ENCODE measurements at regions not wholly inside any gene's neighbourhood (a gene's known extent, or its start where the extent isn't known, plus 50 kb on each side); places are given as distances from the start of the nearest gene placed in this dataset.

- DNase-seq (ENCODE audit: low read depth): peak; percentile 70
These were observed 766.8 kb downstream of the TBL1XR1 start for GRCh38 chr3:176430244-176431037.

GRCh38 chr3:176428552-176428951 lies 768.7 kb downstream of the TBL1XR1 start:
- DNase-seq (ENCODE audit: low read depth): no peak

GRCh38 chr3:176426371-176426770 lies 770.9 kb downstream of the TBL1XR1 start:
- no peak for DNase-seq (ENCODE audit: low read depth)

- DNase-seq (ENCODE audit: low read depth): no peak
These were observed 780.4 kb downstream of the TBL1XR1 start for GRCh38 chr3:176416870-176417269.

GRCh38 chr3:176415661-176416295 lies 781.5 kb downstream of the TBL1XR1 start:
- no peak for DNase-seq (ENCODE audit: low read depth)

GRCh38 chr3:176412771-176413170 lies 784.5 kb downstream of the TBL1XR1 start:
- DNase-seq (ENCODE audit: low read depth): no peak

GRCh38 chr3:176403531-176403930 lies 793.8 kb downstream of the TBL1XR1 start:
- no peak for DNase-seq (ENCODE audit: low read depth)

- no peak for DNase-seq (ENCODE audit: low read depth)
These were observed 796.1 kb downstream of the TBL1XR1 start for GRCh38 chr3:176401211-176401610.

GRCh38 chr3:176399193-176399592 lies 798.1 kb downstream of the TBL1XR1 start:
- no peak for DNase-seq (ENCODE audit: low read depth)

- no peak for DNase-seq (ENCODE audit: low read depth)
These were observed 802.0 kb downstream of the TBL1XR1 start for GRCh38 chr3:176395240-176395639.

GRCh38 chr3:176378789-176379188 lies 818.5 kb downstream of the TBL1XR1 start:
- no peak for DNase-seq (ENCODE audit: low read depth)

- DNase-seq (ENCODE audit: low read depth): no peak
These were observed 820.8 kb downstream of the TBL1XR1 start for GRCh38 chr3:176376531-176376930.

- no peak for DNase-seq (ENCODE audit: low read depth)
These were observed 821.8 kb downstream of the TBL1XR1 start for GRCh38 chr3:176375519-176375918.

GRCh38 chr3:176362191-176362731 lies 835.0 kb downstream of the TBL1XR1 start:
- no peak for DNase-seq (ENCODE audit: low read depth)

GRCh38 chr3:176359211-176359610 lies 838.1 kb downstream of the TBL1XR1 start:
- no peak for DNase-seq (ENCODE audit: low read depth)

- no peak for DNase-seq (ENCODE audit: low read depth)
These were observed 839.4 kb downstream of the TBL1XR1 start for GRCh38 chr3:176357891-176358290.

GRCh38 chr3:176354843-176355242 lies 842.4 kb downstream of the TBL1XR1 start:
- peak; percentile 31 for DNase-seq (ENCODE audit: low read depth)

- DNase-seq (ENCODE audit: low read depth): peak; percentile 78
These were observed 844.5 kb downstream of the TBL1XR1 start for GRCh38 chr3:176352716-176353334.

- peak; percentile 87 for DNase-seq (ENCODE audit: low read depth)
These were observed 845.9 kb downstream of the TBL1XR1 start for GRCh38 chr3:176351408-176351807.

GRCh38 chr3:176349706-176350105 lies 847.6 kb downstream of the TBL1XR1 start:
- DNase-seq (ENCODE audit: low read depth): peak; percentile 87

GRCh38 chr3:176347424-176348146 lies 849.7 kb downstream of the TBL1XR1 start:
- DNase-seq (ENCODE audit: low read depth): no peak

GRCh38 chr3:176341963-176342362 lies 855.3 kb downstream of the TBL1XR1 start:
- no peak for DNase-seq (ENCODE audit: low read depth)
